ENCODE measurements at regions not wholly inside any gene's neighbourhood (a gene's known extent, or its start where the extent isn't known, plus 50 kb on each side); places are given as distances from the start of the nearest gene placed in this dataset.

DNA sequence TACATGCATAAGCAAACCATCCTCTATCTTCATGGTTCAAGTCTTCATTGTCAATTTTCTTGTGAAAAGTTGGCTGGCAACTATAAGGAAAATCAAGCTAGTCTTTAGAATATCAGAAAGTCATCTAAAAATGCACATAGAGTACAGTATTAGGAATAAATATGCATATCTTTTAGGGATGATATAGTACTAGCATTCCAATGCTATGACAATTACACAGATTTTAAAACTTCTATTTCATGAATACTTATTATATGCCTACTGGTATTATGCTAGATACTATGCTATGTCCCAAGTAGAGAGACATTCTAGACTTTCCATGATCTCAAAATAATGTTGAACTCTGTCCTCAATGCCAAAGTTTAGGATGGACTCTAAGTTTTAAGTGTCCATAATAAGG, 81.3 kb upstream of the NAALADL2 start:
- no peak for DNase-seq (ENCODE audit: low spot score)

- no peak for DNase-seq (ENCODE audit: low spot score)
These were observed 75.6 kb upstream of the NAALADL2 start for GRCh38 chr3:174783502-174783901.

DNA sequence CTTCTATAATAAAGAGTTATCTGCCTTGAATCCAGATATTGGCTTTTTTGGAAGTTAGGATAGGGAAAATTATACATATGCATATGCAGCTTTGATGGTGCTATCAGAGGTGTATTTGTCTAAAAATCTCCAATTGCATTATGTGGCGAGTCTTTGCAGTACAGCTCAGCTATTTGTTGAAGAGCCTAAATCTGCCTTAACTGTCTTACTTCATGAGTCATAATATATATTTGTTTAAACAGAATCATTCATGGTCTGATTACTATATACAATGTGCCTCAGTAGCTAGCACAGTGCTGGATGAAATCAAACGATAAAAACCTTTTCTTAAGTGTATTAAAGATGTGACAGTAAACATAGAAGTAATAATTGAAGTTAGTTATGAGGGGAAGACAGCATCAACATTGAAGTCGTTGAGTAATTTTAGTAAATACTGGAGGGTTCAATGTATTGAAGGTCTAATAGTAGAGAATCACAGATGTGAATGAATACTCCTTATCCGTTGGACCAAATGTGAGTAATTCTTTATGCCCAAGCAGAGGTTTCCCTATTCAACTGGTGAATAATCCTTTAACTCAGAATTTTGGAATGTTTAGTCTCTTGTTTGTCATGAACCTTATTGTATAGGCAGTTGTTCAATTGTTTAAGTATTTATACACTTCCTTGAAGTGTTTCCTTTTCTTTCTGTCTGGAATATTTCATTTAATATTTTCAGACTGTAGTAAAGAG, 74.8 kb upstream of the NAALADL2 start:
- DNase-seq (ENCODE audit: low spot score): no peak

DNA sequence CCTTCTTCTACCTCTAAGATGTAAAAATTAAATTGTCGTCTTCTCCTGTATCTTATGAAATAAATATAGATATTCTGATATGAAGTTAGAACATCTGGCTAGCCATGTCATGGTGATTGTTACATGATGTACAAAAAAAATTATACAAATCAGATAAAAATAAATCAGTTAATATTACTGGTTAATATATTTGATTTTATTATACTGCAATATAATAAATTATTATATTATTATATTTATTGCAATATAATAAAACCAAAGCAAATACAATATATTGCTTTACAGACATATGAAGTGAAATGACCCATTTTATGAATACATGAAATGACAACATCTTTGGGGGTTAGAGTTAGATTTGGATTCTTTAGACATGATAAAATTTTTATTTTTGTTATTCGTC, 72.3 kb upstream of the NAALADL2 start:
- DNase-seq (ENCODE audit: low spot score): no peak

DNA sequence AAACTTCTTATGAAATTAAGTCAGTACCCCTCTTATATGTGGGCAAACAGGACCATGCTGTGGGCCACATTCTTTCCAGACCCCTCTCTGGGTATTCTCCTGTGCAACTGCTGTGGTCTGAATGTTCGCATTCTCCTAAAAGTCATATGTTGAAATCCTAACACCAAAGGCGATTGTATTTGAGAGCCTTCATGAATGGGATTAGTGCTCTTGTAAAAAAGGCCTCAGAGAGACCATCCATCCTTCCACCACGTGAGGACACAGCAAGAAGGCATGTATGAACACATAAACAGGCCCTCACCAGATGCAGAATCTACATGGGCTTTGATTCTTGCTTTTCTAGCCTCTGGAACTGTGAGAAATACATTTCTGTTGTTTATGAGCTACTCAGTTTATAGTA, 68.0 kb upstream of the NAALADL2 start:
- DNase-seq (ENCODE audit: low spot score): no peak

GRCh38 chr3:174792864-174793263, 66.3 kb upstream of the NAALADL2 start:
- no peak for DNase-seq (ENCODE audit: low spot score)
